ENCODE measurements at regions not wholly inside any gene's neighbourhood (a gene's known extent, or its start where the extent isn't known, plus 50 kb on each side); places are given as distances from the start of the nearest gene placed in this dataset.

GRCh38 chr5:7074176-7074575 is 321.8 kb upstream of the ADCY2 start:
- Histone ChIP-seq H3K36me3 (ENCODE audit: control insufficient read depth in 1 of 2, insufficient read depth in 2 of 2, low read depth in 1 of 2, low read length in 2 of 2) (no peaks in the 10 kb centered on the region), H3K23ac (ENCODE audit: low read length in 2 of 2) (no peak overlapping the region), H4K8ac (ENCODE audit: low read length) (no peak overlapping the region), H3K9me3 (ENCODE audit: control insufficient read depth, low read length) (no peaks in the 10 kb centered on the region), H4K91ac (ENCODE audit: low read length) (no peak overlapping the region), H3K4me3 (ENCODE audit: insufficient read depth in 1 of 2, low read depth in 1 of 2, low read length in 2 of 2) (no peak overlapping the region), H3K18ac (ENCODE audit: low read depth in 1 of 2, low read length in 2 of 2) (no peak overlapping the region), H3K79me1 (replicated peaks; ENCODE audit: low read length, poor library complexity, severe bottlenecking) (no peaks in the 10 kb centered on the region), H3K4me1 (ENCODE audit: control insufficient read depth, insufficient read depth, low read depth, low read length) (no peaks in the 10 kb centered on the region), H2BK5ac (ENCODE audit: low read depth, low read length, poor library complexity, severe bottlenecking) (no peak overlapping the region), H3K14ac (ENCODE audit: low read length in 2 of 2) (no peak overlapping the region), H2BK12ac (ENCODE audit: low read length in 2 of 2) (no peak overlapping the region), H3K9ac (ENCODE audit: low read length) (no peak overlapping the region), H3K4ac (ENCODE audit: low read depth in 1 of 2, low read length in 2 of 2) (no peak overlapping the region), H2AK5ac (ENCODE audit: low read length, severe bottlenecking) (no peak overlapping the region), H3K4me2 (ENCODE audit: low read length, poor library complexity, severe bottlenecking) (no peak overlapping the region), H2BK15ac (ENCODE audit: low read depth, poor library complexity, severe bottlenecking) (no peak overlapping the region), H3K27ac (ENCODE audit: low read length, poor library complexity, severe bottlenecking) (no peak overlapping the region), H2AFZ (ENCODE audit: low read depth, low read length) (no peak overlapping the region), H2BK120ac (ENCODE audit: low read depth, low read length) (no peak overlapping the region), H3K27me3 (ENCODE audit: control insufficient read depth in 1 of 2, insufficient read depth in 1 of 2, low read length in 2 of 2) (no peaks in the 10 kb centered on the region)
- DNase-seq = no peak
- no CpG with 5 or more reads among the region's 1 CpG for WGBS

DNA sequence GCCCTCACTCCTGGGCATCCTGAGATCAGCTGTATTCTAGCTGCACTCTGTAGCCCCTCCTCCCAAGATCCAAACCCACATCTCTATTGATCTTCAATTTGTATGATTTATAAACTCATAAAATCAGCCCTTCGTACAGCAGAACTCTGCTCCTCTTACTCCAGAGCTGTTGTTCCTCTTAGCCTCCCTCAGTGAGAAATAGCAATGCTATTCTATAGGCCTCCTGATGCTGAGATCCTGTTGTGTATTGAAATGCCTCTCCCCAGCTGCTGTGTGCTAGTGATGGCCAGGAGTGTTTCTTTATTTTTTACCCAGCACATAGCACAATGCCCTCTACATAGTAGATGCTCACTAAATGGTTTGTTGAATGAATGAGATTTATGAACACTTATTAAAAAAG is 320.5 kb upstream of the ADCY2 start:
- no peak overlapping the region for H3K4ac ChIP-seq (ENCODE audit: low read depth in 1 of 2, low read length in 2 of 2)
- H2BK12ac ChIP-seq (ENCODE audit: low read length in 2 of 2) = no peak overlapping the region
- H3K9ac ChIP-seq (ENCODE audit: low read length) = no peak overlapping the region
- H3K36me3 ChIP-seq (ENCODE audit: control insufficient read depth in 1 of 2, insufficient read depth in 2 of 2, low read depth in 1 of 2, low read length in 2 of 2) = no peaks in the 10 kb centered on the region
- DNase-seq = no peak
- no peak overlapping the region for H3K23ac ChIP-seq (ENCODE audit: low read length in 2 of 2)
- H3K4me2 ChIP-seq (ENCODE audit: low read length, poor library complexity, severe bottlenecking) = no peak overlapping the region
- no peak overlapping the region for H2BK5ac ChIP-seq (ENCODE audit: low read depth, low read length, poor library complexity, severe bottlenecking)
- H4K8ac ChIP-seq (ENCODE audit: low read length) = no peak overlapping the region
- WGBS = 56% methylated on average over 1 of the region's 1 CpG
- H3K4me1 ChIP-seq (ENCODE audit: control insufficient read depth, insufficient read depth, low read depth, low read length) = no peaks in the 10 kb centered on the region
- H3K79me1 ChIP-seq (replicated peaks; ENCODE audit: low read length, poor library complexity, severe bottlenecking) = no peaks in the 10 kb centered on the region
- H2AK5ac ChIP-seq (ENCODE audit: low read length, severe bottlenecking) = no peak overlapping the region
- H2AFZ ChIP-seq (ENCODE audit: low read depth, low read length) = no peak overlapping the region
- H3K9me3 ChIP-seq (ENCODE audit: control insufficient read depth, low read length) = no peaks in the 10 kb centered on the region
- H3K14ac ChIP-seq (ENCODE audit: low read length in 2 of 2) = no peak overlapping the region
- H3K4me3 ChIP-seq (ENCODE audit: insufficient read depth in 1 of 2, low read depth in 1 of 2, low read length in 2 of 2) = no peak overlapping the region
- no peak overlapping the region for H4K91ac ChIP-seq (ENCODE audit: low read length)
- no peaks in the 10 kb centered on the region for H3K27me3 ChIP-seq (ENCODE audit: control insufficient read depth in 1 of 2, insufficient read depth in 1 of 2, low read length in 2 of 2)
- H3K27ac ChIP-seq (ENCODE audit: low read length, poor library complexity, severe bottlenecking) = no peak overlapping the region
- H3K18ac ChIP-seq (ENCODE audit: low read depth in 1 of 2, low read length in 2 of 2) = no peak overlapping the region
- H2BK120ac ChIP-seq (ENCODE audit: low read depth, low read length) = no peak overlapping the region
- H2BK15ac ChIP-seq (ENCODE audit: low read depth, poor library complexity, severe bottlenecking) = no peak overlapping the region

DNA sequence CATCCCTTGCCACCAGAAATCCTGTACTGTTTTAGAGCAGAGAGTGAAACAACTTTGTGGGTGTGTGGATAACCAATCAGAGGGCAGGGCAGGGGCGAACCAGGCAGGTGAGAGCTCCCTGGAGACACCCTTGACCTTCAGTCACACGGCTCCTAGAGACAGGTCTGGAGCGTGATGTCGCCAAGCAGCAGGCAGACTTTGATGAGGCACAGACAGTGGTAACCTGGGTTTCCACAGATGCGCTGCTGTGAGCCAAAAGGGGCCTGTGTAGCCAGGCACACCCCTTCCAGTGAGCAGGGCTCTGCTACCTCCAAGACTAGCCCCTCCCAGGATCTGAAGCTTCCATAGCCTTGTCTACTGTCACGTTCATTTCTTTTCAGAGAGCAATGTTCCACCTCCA is 317.8 kb upstream of the ADCY2 start:
- Histone ChIP-seq H3K27me3 (ENCODE audit: control insufficient read depth in 1 of 2, insufficient read depth in 1 of 2, low read length in 2 of 2) (no peaks in the 10 kb centered on the region), H3K9ac (ENCODE audit: low read length) (no peak overlapping the region), H3K18ac (ENCODE audit: low read depth in 1 of 2, low read length in 2 of 2) (no peak overlapping the region), H4K8ac (ENCODE audit: low read length) (no peak overlapping the region), H4K91ac (ENCODE audit: low read length) (no peak overlapping the region), H3K36me3 (ENCODE audit: control insufficient read depth in 1 of 2, insufficient read depth in 2 of 2, low read depth in 1 of 2, low read length in 2 of 2) (no peaks in the 10 kb centered on the region), H2BK12ac (ENCODE audit: low read length in 2 of 2) (no peak overlapping the region), H2BK15ac (ENCODE audit: low read depth, poor library complexity, severe bottlenecking) (no peak overlapping the region), H3K9me3 (ENCODE audit: control insufficient read depth, low read length) (no peaks in the 10 kb centered on the region), H3K14ac (ENCODE audit: low read length in 2 of 2) (no peak overlapping the region), H2BK5ac (ENCODE audit: low read depth, low read length, poor library complexity, severe bottlenecking) (no peak overlapping the region), H3K4me2 (ENCODE audit: low read length, poor library complexity, severe bottlenecking) (no peak overlapping the region), H3K4me3 (ENCODE audit: insufficient read depth in 1 of 2, low read depth in 1 of 2, low read length in 2 of 2) (no peak overlapping the region), H2AFZ (ENCODE audit: low read depth, low read length) (no peak overlapping the region), H3K27ac (ENCODE audit: low read length, poor library complexity, severe bottlenecking) (no peak overlapping the region), H2AK5ac (ENCODE audit: low read length, severe bottlenecking) (no peak overlapping the region), H3K79me1 (replicated peaks; ENCODE audit: low read length, poor library complexity, severe bottlenecking) (no peaks in the 10 kb centered on the region), H3K23ac (ENCODE audit: low read length in 2 of 2) (no peak overlapping the region), H2BK120ac (ENCODE audit: low read depth, low read length) (no peak overlapping the region), H3K4me1 (ENCODE audit: control insufficient read depth, insufficient read depth, low read depth, low read length) (no peaks in the 10 kb centered on the region), H3K4ac (ENCODE audit: low read depth in 1 of 2, low read length in 2 of 2) (no peak overlapping the region)
- WGBS = 58% methylated on average over 6 of the region's 6 CpGs
- no peak for DNase-seq

- no peaks in the 10 kb centered on the region for H3K36me3 ChIP-seq (ENCODE audit: control insufficient read depth in 1 of 2, insufficient read depth in 2 of 2, low read depth in 1 of 2, low read length in 2 of 2)
- no peak overlapping the region for H2BK120ac ChIP-seq (ENCODE audit: low read depth, low read length)
- H4K91ac ChIP-seq (ENCODE audit: low read length) = no peak overlapping the region
- no peak overlapping the region for H4K8ac ChIP-seq (ENCODE audit: low read length)
- no peak overlapping the region for H3K9ac ChIP-seq (ENCODE audit: low read length)
- no peaks in the 10 kb centered on the region for H3K4me1 ChIP-seq (ENCODE audit: control insufficient read depth, insufficient read depth, low read depth, low read length)
- no peak overlapping the region for H3K4me2 ChIP-seq (ENCODE audit: low read length, poor library complexity, severe bottlenecking)
- no peak overlapping the region for H2AFZ ChIP-seq (ENCODE audit: low read depth, low read length)
- no peak overlapping the region for H2BK5ac ChIP-seq (ENCODE audit: low read depth, low read length, poor library complexity, severe bottlenecking)
- DNase-seq = no peak
- no peak overlapping the region for H2BK15ac ChIP-seq (ENCODE audit: low read depth, poor library complexity, severe bottlenecking)
- no peak overlapping the region for H2BK12ac ChIP-seq (ENCODE audit: low read length in 2 of 2)
- WGBS = 59% methylated on average over 7 of the region's 9 CpGs
- no peaks in the 10 kb centered on the region for H3K27me3 ChIP-seq (ENCODE audit: control insufficient read depth in 1 of 2, insufficient read depth in 1 of 2, low read length in 2 of 2)
- no peak overlapping the region for H3K23ac ChIP-seq (ENCODE audit: low read length in 2 of 2)
- H3K4me3 ChIP-seq (ENCODE audit: insufficient read depth in 1 of 2, low read depth in 1 of 2, low read length in 2 of 2) = no peak overlapping the region
- H3K27ac ChIP-seq (ENCODE audit: low read length, poor library complexity, severe bottlenecking) = no peak overlapping the region
- no peak overlapping the region for H3K14ac ChIP-seq (ENCODE audit: low read length in 2 of 2)
- H3K18ac ChIP-seq (ENCODE audit: low read depth in 1 of 2, low read length in 2 of 2) = no peak overlapping the region
- no peaks in the 10 kb centered on the region for H3K9me3 ChIP-seq (ENCODE audit: control insufficient read depth, low read length)
- H3K79me1 ChIP-seq (replicated peaks; ENCODE audit: low read length, poor library complexity, severe bottlenecking) = no peaks in the 10 kb centered on the region
- no peak overlapping the region for H3K4ac ChIP-seq (ENCODE audit: low read depth in 1 of 2, low read length in 2 of 2)
- H2AK5ac ChIP-seq (ENCODE audit: low read length, severe bottlenecking) = no peak overlapping the region
These were observed 317.0 kb upstream of the ADCY2 start for GRCh38 chr5:7078901-7079300.
